Right cardiac atrium (tissue), 5 donors: ENCODE measurements at regions not wholly inside any gene's neighbourhood (a gene's known extent, or its start where the extent isn't known, plus 50 kb on each side); places are given as distances from the start of the nearest gene placed in this dataset.

Source experiments
- ATAC-seq, 2 donors: fragments of 200-7000 bp; cut with Tn5 transposase; one replicate each; pipeline versions ENCODE4 v1.8.0 to v1.9.1; 2020; ENCODE audit warnings: moderate library complexity in 2 of 2, mild to moderate bottlenecking in 1 of 2
- DNase-seq, 3 donors: peaks; one replicate each; pipeline ENCODE4 v3.0.0-alpha.2; 2020
- H3K27ac ChIP-seq: one replicate; pipeline ENCODE4 v1.5.1; 2013; ENCODE audit warnings: mild to moderate bottlenecking, low read length, control low read depth, moderate library complexity
- H3K27me3 ChIP-seq: one replicate; pipeline ENCODE4 v1.6.1; 2013; ENCODE audit not compliant: control insufficient read depth, insufficient read depth
- H3K4me1 ChIP-seq: one replicate; pipeline ENCODE4 v1.6.1; 2013; ENCODE audit warnings: low read length; ENCODE audit not compliant: control insufficient read depth, insufficient read depth
- H3K4me3 ChIP-seq: one replicate; pipeline ENCODE4 v1.5.1; 2013; ENCODE audit warnings: low read length, control low read depth
- H3K9me3 ChIP-seq: one replicate; pipeline ENCODE4 v1.6.1; 2013; ENCODE audit warnings: low read length; ENCODE audit not compliant: control insufficient read depth
- WGBS: extraction: QIAGEN DNeasy Blood & Tissue Kit; methylation state at CpG from one replicate; pipeline ENCODE4 v1.1.7; 2013; 5-methylcytosine and 5-hydroxymethylcytosine counted together
- intact Hi-C, 4 donors: fragments of 100-400 bp; cut with DNase I; formaldehyde crosslinking; loops; one replicate each; pipeline versions ENCODE4 v1.11.0 to v1.14.0; 2022 to 2023
- donor health status: healthy with polysubstance abuse.
- donor health status: DM: no; HTN: yes; CAD: no.
- donor health status: DM: no; HTN: no; CAD: no.
- donor health status: DM: no; HTN: yes; CAD: no; lungs with severe emphysema.
- donor health status: DM: yes; HTN: yes; CAD: no.

- no peak overlapping the region for H3K4me3 ChIP-seq
- ATAC-seq (no peak), DNase-seq (no peak)
- intact Hi-C loops = no loop called here
- no peaks in the 10 kb centered on the region for H3K27me3 ChIP-seq
- H3K9me3 ChIP-seq = no peaks in the 10 kb centered on the region
- no peaks in the 10 kb centered on the region for H3K4me1 ChIP-seq
- no peak overlapping the region for H3K27ac ChIP-seq
- 66% methylated on average over 2 of the region's 2 CpGs for WGBS
Measured at GRCh38 chrY:21102507-21102906, 346.6 kb downstream of the RPS4Y2 start.

GRCh38 chrY:21103885-21104284 lies 348.0 kb downstream of the RPS4Y2 start:
- H3K4me1 ChIP-seq = no peaks in the 10 kb centered on the region
- no peak overlapping the region for H3K4me3 ChIP-seq
- no peaks in the 10 kb centered on the region for H3K27me3 ChIP-seq
- DNase-seq = no peak
- H3K27ac ChIP-seq = no peak overlapping the region
- no peaks in the 10 kb centered on the region for H3K9me3 ChIP-seq
- intact Hi-C loops = no loop called here
- ATAC-seq = no peak
- WGBS = 75% methylated on average over 2 of the region's 2 CpGs

- ATAC-seq = no peak
- Histone ChIP-seq H3K4me3 (no peak overlapping the region), H3K4me1 (no peaks in the 10 kb centered on the region), H3K27me3 (no peaks in the 10 kb centered on the region), H3K27ac (no peak overlapping the region), H3K9me3 (no peaks in the 10 kb centered on the region)
- WGBS = 56% methylated on average over 1 of the region's 1 CpG
- DNase-seq = no peak
- intact Hi-C loops = no loop called here
Measured at GRCh38 chrY:21105529-21105928, 349.6 kb downstream of the RPS4Y2 start.

GRCh38 chrY:21111313-21111712 lies 355.4 kb downstream of the RPS4Y2 start:
- no peak overlapping the region for H3K4me3 ChIP-seq
- WGBS = 55% methylated on average over 1 of the region's 1 CpG

GRCh38 chrY:21121065-21121464 lies 365.2 kb downstream of the RPS4Y2 start:
- no peaks in the 10 kb centered on the region for H3K9me3 ChIP-seq
- intact Hi-C loops = no loop called here
- H3K27ac ChIP-seq = no peak overlapping the region
- no peak overlapping the region for H3K4me3 ChIP-seq
- H3K27me3 ChIP-seq = no peaks in the 10 kb centered on the region
- 97% methylated on average over 1 of the region's 1 CpG for WGBS
- H3K4me1 ChIP-seq = no peaks in the 10 kb centered on the region
- DNase-seq (no peak), ATAC-seq (no peak)

More at GRCh38 chrY:21111313-21111712, 355.4 kb downstream of the RPS4Y2 start:
- intact Hi-C loops = no loop called here
- no peak for DNase-seq
- ATAC-seq = no peak
- no peaks in the 10 kb centered on the region for H3K27me3 ChIP-seq
- no peaks in the 10 kb centered on the region for H3K4me1 ChIP-seq
- no peak overlapping the region for H3K27ac ChIP-seq
- no peaks in the 10 kb centered on the region for H3K9me3 ChIP-seq

GRCh38 chrY:21135591-21135990 lies 375.5 kb upstream of the RBMY1B start:
- DNase-seq (no peak), ATAC-seq (no peak)
- H3K4me1 ChIP-seq = no peaks in the 10 kb centered on the region
- no peak overlapping the region for H3K4me3 ChIP-seq
- H3K27ac ChIP-seq = no peak overlapping the region
- no peaks in the 10 kb centered on the region for H3K9me3 ChIP-seq
- H3K27me3 ChIP-seq = no peaks in the 10 kb centered on the region
- intact Hi-C loops = no loop called here
- WGBS = 60% methylated on average over 1 of the region's 1 CpG

- no peaks in the 10 kb centered on the region for H3K4me1 ChIP-seq
- ATAC-seq (no peak), DNase-seq (no peak)
- intact Hi-C loops = no loop called here
- no peak overlapping the region for H3K27ac ChIP-seq
- H3K9me3 ChIP-seq = no peaks in the 10 kb centered on the region
- 43% methylated on average over 1 of the region's 1 CpG for WGBS
- H3K4me3 ChIP-seq = no peak overlapping the region
- H3K27me3 ChIP-seq = no peaks in the 10 kb centered on the region
Measured at GRCh38 chrY:21138056-21138758, 372.9 kb upstream of the RBMY1B start.

- 55% methylated on average over 1 of the region's 1 CpG for WGBS
- Histone ChIP-seq H3K27me3 (no peaks in the 10 kb centered on the region), H3K4me1 (no peaks in the 10 kb centered on the region), H3K27ac (no peak overlapping the region), H3K4me3 (no peak overlapping the region), H3K9me3 (no peaks in the 10 kb centered on the region)
- ATAC-seq = no peak
- no peak for DNase-seq
- intact Hi-C loops = no loop called here
Measured at GRCh38 chrY:21146331-21146730, 364.8 kb upstream of the RBMY1B start.

- Histone ChIP-seq H3K9me3 (no peaks in the 10 kb centered on the region), H3K4me3 (no peak overlapping the region), H3K4me1 (no peaks in the 10 kb centered on the region), H3K27me3 (no peaks in the 10 kb centered on the region), H3K27ac (no peak overlapping the region)
- ATAC-seq (no peak), DNase-seq (no peak)
- intact Hi-C loops = no loop called here
Measured at GRCh38 chrY:21149971-21150370, 361.2 kb upstream of the RBMY1B start.

- no peaks in the 10 kb centered on the region for H3K4me1 ChIP-seq
- H3K27me3 ChIP-seq = no peaks in the 10 kb centered on the region
- no peak overlapping the region for H3K4me3 ChIP-seq
- ATAC-seq (no peak), DNase-seq (no peak)
- intact Hi-C loops = no loop called here
- H3K9me3 ChIP-seq = no peaks in the 10 kb centered on the region
- H3K27ac ChIP-seq = no peak overlapping the region
Measured at GRCh38 chrY:21169821-21170220, 341.3 kb upstream of the RBMY1B start.

- Histone ChIP-seq H3K9me3 (no peaks in the 10 kb centered on the region), H3K4me3 (no peak overlapping the region), H3K4me1 (no peaks in the 10 kb centered on the region), H3K27ac (no peak overlapping the region), H3K27me3 (no peaks in the 10 kb centered on the region)
- intact Hi-C loops = no loop called here
- no peak for ATAC-seq
- no peak for DNase-seq
- 83% methylated on average over 5 of the region's 5 CpGs for WGBS
Measured at GRCh38 chrY:21174697-21175463, 336.3 kb upstream of the RBMY1B start.
